MM.1S (cell line): ENCODE measurements at regions not wholly inside any gene's neighbourhood (a gene's known extent, or its start where the extent isn't known, plus 50 kb on each side); places are given as distances from the start of the nearest gene placed in this dataset.

ENCODE experiments used
- DNase-seq: peaks from one replicate; pipeline ENCODE4 v3.0.0-alpha.2; 2015
- H2AFZ ChIP-seq: fragments of 300-600 bp; sonication (generic); 2 replicates; pipeline ENCODE4 v1.6.0; 2016; ENCODE audit warnings: antibody characterized with exemption, low read length
- H3F3A ChIP-seq: fragments of 300-600 bp; sonication (generic); 2 replicates; pipeline ENCODE4 v1.6.1; 2016; ENCODE audit warnings: mild to moderate bottlenecking, antibody characterized with exemption, low read length, moderate library complexity, mixed read lengths; ENCODE audit not compliant: insufficient read depth
- H3K27ac ChIP-seq: fragments of 300-600 bp; sonication (generic); 2 replicates; pipeline ENCODE4 v1.5.1; 2016; ENCODE audit warnings: mild to moderate bottlenecking, low read length
- H3K27me3 ChIP-seq: fragments of 300-600 bp; sonication (generic); replicated peaks from 2 replicates; pipeline ENCODE4 v1.6.0; 2016; ENCODE audit warnings: low read length; ENCODE audit not compliant: insufficient read depth
- H3K36me3 ChIP-seq: fragments of 300-600 bp; sonication (generic); replicated peaks from 2 replicates; pipeline ENCODE4 v1.6.1; 2016; ENCODE audit warnings: mild to moderate bottlenecking, low read length, mixed read lengths; ENCODE audit not compliant: insufficient read depth
- H3K4me1 ChIP-seq: fragments of 300-600 bp; sonication (generic); 2 replicates; pipeline ENCODE4 v1.6.1; 2016; ENCODE audit warnings: low read length, mixed read lengths
- H3K4me2 ChIP-seq: fragments of 300-600 bp; sonication (generic); 2 replicates; pipeline ENCODE4 v1.6.0; 2016; ENCODE audit warnings: low read depth, low read length
- H3K4me3 ChIP-seq: fragments of 300-600 bp; sonication (generic); 2 replicates; pipeline ENCODE4 v1.5.1; 2016; ENCODE audit warnings: low read length, mixed read lengths
- H3K79me2 ChIP-seq: fragments of 300-600 bp; sonication (generic); 2 replicates; pipeline ENCODE4 v1.6.1; 2016; ENCODE audit warnings: mixed run types, low read length, mixed read lengths
- H3K9ac ChIP-seq: fragments of 300-600 bp; sonication (generic); 2 replicates; pipeline ENCODE4 v1.6.1; 2016; ENCODE audit warnings: low read length, mixed read lengths
- H3K9me2 ChIP-seq: fragments of 300-600 bp; sonication (generic); replicated peaks from 2 replicates; pipeline ENCODE4 v1.6.1; 2016; ENCODE audit warnings: mild to moderate bottlenecking, low read length, mixed read lengths; ENCODE audit not compliant: insufficient read depth
- H3K9me3 ChIP-seq: fragments of 300-600 bp; sonication (generic); replicated peaks from 2 replicates; pipeline ENCODE4 v1.6.1; 2016; ENCODE audit warnings: mild to moderate bottlenecking, low read length, mixed read lengths; ENCODE audit not compliant: insufficient read depth
- H4K20me1 ChIP-seq: fragments of 300-600 bp; sonication (generic); 2 replicates; pipeline ENCODE4 v1.6.1; 2016; ENCODE audit warnings: mild to moderate bottlenecking, low read length, moderate library complexity, mixed read lengths; ENCODE audit not compliant: insufficient read depth
- EZH2 ChIP-seq: fragments of 300-600 bp; sonication (generic); optimal IDR thresholded peaks from 2 replicates; pipeline ENCODE3; 2017; ENCODE audit warnings: low read depth, mild to moderate bottlenecking, antibody characterized with exemption, low read length, mixed read lengths
- EZH2phosphoT487 ChIP-seq: fragments of 300-600 bp; sonication (generic); IDR thresholded peaks from 2 replicates; pipeline ENCODE4 v1.6.1; 2018; ENCODE audit warnings: antibody characterized with exemption, low read length
- TF ChIP-seq, protein P1 (sequence below): fragments of 300-600 bp; sonication (generic); IDR thresholded peaks from 2 replicates; pipeline ENCODE4 v1.5.1; 2016; ENCODE audit warnings: antibody characterized with exemption, low read length, mixed read lengths

- Histone ChIP-seq H3K27ac (no peak overlapping the region), H2AFZ (no peak overlapping the region)
Measured at GRCh38 chr18:59813942-59814341, 85.9 kb upstream of the PMAIP1 start.

GRCh38 chr18:59810735-59811520 lies 88.9 kb upstream of the PMAIP1 start:
- no peak overlapping the region for H3K27ac ChIP-seq
- H3K36me3 ChIP-seq: no peaks in the 10 kb centered on the region
- no peak overlapping the region for H3K4me2 ChIP-seq
- no peaks in the 10 kb centered on the region for H3F3A ChIP-seq
- H3K9ac ChIP-seq: no peak overlapping the region
- no peak overlapping the region for H3K4me3 ChIP-seq
- no peak for DNase-seq
- H3K4me1 ChIP-seq: no peaks in the 10 kb centered on the region
- H3K79me2 ChIP-seq: no peaks in the 10 kb centered on the region
- no peaks in the 10 kb centered on the region for H3K9me3 ChIP-seq
- H4K20me1 ChIP-seq: no peaks in the 10 kb centered on the region
- TF ChIP-seq EZH2 (no peak), EZH2phosphoT487 (no peak)
- TF ChIP-seq, protein P1, sequence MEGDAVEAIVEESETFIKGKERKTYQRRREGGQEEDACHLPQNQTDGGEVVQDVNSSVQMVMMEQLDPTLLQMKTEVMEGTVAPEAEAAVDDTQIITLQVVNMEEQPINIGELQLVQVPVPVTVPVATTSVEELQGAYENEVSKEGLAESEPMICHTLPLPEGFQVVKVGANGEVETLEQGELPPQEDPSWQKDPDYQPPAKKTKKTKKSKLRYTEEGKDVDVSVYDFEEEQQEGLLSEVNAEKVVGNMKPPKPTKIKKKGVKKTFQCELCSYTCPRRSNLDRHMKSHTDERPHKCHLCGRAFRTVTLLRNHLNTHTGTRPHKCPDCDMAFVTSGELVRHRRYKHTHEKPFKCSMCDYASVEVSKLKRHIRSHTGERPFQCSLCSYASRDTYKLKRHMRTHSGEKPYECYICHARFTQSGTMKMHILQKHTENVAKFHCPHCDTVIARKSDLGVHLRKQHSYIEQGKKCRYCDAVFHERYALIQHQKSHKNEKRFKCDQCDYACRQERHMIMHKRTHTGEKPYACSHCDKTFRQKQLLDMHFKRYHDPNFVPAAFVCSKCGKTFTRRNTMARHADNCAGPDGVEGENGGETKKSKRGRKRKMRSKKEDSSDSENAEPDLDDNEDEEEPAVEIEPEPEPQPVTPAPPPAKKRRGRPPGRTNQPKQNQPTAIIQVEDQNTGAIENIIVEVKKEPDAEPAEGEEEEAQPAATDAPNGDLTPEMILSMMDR: no peak
- H3K27me3 ChIP-seq: no peaks in the 10 kb centered on the region
- no peak overlapping the region for H2AFZ ChIP-seq
- H3K9me2 ChIP-seq: no peaks in the 10 kb centered on the region

More at GRCh38 chr18:59813942-59814341, 85.9 kb upstream of the PMAIP1 start:
- Histone ChIP-seq H3K27me3 (no peaks in the 10 kb centered on the region), H3K4me1 (no peaks in the 10 kb centered on the region), H3K9me3 (no peaks in the 10 kb centered on the region), H3K4me3 (no peak overlapping the region), H3K79me2 (no peaks in the 10 kb centered on the region), H3K9ac (no peak overlapping the region), H4K20me1 (no peaks in the 10 kb centered on the region), H3K36me3 (no peaks in the 10 kb centered on the region), H3F3A (no peaks in the 10 kb centered on the region), H3K4me2 (no peak overlapping the region), H3K9me2 (no peaks in the 10 kb centered on the region)
- DNase-seq: no peak
- TF ChIP-seq EZH2phosphoT487: no peak
- TF ChIP-seq EZH2: no peak
- TF ChIP-seq, protein P1: no peak

DNA sequence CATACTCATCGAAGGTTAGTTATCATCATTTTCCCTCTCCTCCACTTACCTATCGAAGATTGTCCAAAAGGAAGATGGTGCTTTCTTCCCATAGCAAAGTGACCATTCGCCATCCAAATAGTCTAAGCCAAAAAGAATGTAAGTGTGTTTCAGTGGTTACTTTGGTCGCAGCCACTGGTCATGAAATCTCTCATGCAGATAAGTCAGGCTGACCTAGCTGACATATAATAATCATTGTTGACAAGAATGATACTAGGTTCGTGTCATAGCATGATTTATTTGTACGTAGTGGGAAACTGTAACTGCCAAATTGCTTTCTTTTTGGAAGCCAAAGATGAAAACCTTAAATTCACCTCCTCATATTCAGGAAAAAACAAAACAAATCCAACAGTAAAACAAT lies 89.6 kb upstream of the PMAIP1 start:
- Histone ChIP-seq H4K20me1 (no peaks in the 10 kb centered on the region), H3K36me3 (no peaks in the 10 kb centered on the region)
- no peak for DNase-seq

More for the DNA sequence above, 89.6 kb upstream of the PMAIP1 start:
- Histone ChIP-seq H3K9me3 (no peaks in the 10 kb centered on the region), H3K9me2 (no peaks in the 10 kb centered on the region), H3K79me2 (no peaks in the 10 kb centered on the region), H3K9ac (no peak overlapping the region), H3K4me2 (no peak overlapping the region), H3F3A (no peaks in the 10 kb centered on the region), H3K27ac (no peak overlapping the region), H2AFZ (no peak overlapping the region), H3K4me3 (no peak overlapping the region), H3K4me1 (no peaks in the 10 kb centered on the region), H3K27me3 (no peaks in the 10 kb centered on the region)
- TF ChIP-seq EZH2 (no peak), EZH2phosphoT487 (no peak)
- TF ChIP-seq, protein P1: no peak
